GM21447 (cell line): ENCODE measurements at regions not wholly inside any gene's neighbourhood (a gene's known extent, or its start where the extent isn't known, plus 50 kb on each side); places are given as distances from the start of the nearest gene placed in this dataset.
"Not testable (repeated sequence)": the region's sequence is repeated elsewhere in the genome, so short reads cannot be mapped to it uniquely, and the experiment has no call there.

ENCODE experiments used
- ATAC-seq: cut with Tn5 transposase; IDR thresholded peaks from one replicate; pipeline ENCODE4 v1.9.1; 2021; ENCODE audit not compliant: unreplicated experiment

GRCh38 chr3:191644291-191644690 is 183.3 kb downstream of the PYDC2 start:
- no peak for ATAC-seq

GRCh38 chr3:191646242-191646641 is 185.3 kb downstream of the PYDC2 start:
- no peak for ATAC-seq

- ATAC-seq, result no peak
Measured at GRCh38 chr3:191648787-191649186, 187.8 kb downstream of the PYDC2 start.

GRCh38 chr3:191649626-191650025 is 188.7 kb downstream of the PYDC2 start:
- ATAC-seq, result no peak

GRCh38 chr3:191658781-191659419 is 197.9 kb downstream of the PYDC2 start:
- not testable (repeated sequence) for ATAC-seq

GRCh38 chr3:191662150-191662549 is 201.2 kb downstream of the PYDC2 start:
- ATAC-seq, result not testable (repeated sequence)

- no peak for ATAC-seq
Measured at GRCh38 chr3:191680989-191681597, 220.1 kb downstream of the PYDC2 start.

GRCh38 chr3:191682961-191683360 is 222.0 kb downstream of the PYDC2 start:
- no peak for ATAC-seq

GRCh38 chr3:191686626-191687025 is 225.7 kb downstream of the PYDC2 start:
- no peak for ATAC-seq

- no peak for ATAC-seq
Measured at GRCh38 chr3:191688756-191689433, 227.9 kb downstream of the PYDC2 start.

- ATAC-seq, result not testable (repeated sequence)
Measured at GRCh38 chr3:191691184-191691583, 230.2 kb downstream of the PYDC2 start.

- ATAC-seq, result no peak
Measured at GRCh38 chr3:191695131-191695814, 234.3 kb downstream of the PYDC2 start.

GRCh38 chr3:191695815-191696153 is 234.8 kb downstream of the PYDC2 start:
- ATAC-seq, result no peak

GRCh38 chr3:191696348-191696747 is 235.4 kb downstream of the PYDC2 start:
- ATAC-seq, result no peak

GRCh38 chr3:191699546-191699945 is 238.6 kb downstream of the PYDC2 start:
- ATAC-seq, result no peak

- no peak for ATAC-seq
Measured at GRCh38 chr3:191702121-191702520, 241.2 kb downstream of the PYDC2 start.

GRCh38 chr3:191707817-191708216 is 246.9 kb downstream of the PYDC2 start:
- ATAC-seq, result no peak

- ATAC-seq, result no peak
Measured at GRCh38 chr3:191715585-191715984, 254.6 kb downstream of the PYDC2 start.

- no peak for ATAC-seq
Measured at GRCh38 chr3:191721390-191721861, 260.5 kb downstream of the PYDC2 start.

- ATAC-seq, result no peak
Measured at GRCh38 chr3:191721990-191722389, 261.0 kb downstream of the PYDC2 start.

GRCh38 chr3:191727338-191727737 is 266.4 kb downstream of the PYDC2 start:
- ATAC-seq, result no peak

GRCh38 chr3:191728186-191728585 is 267.2 kb downstream of the PYDC2 start:
- ATAC-seq, result no peak
